ENCODE measurements at regions not wholly inside any gene's neighbourhood (a gene's known extent, or its start where the extent isn't known, plus 50 kb on each side); places are given as distances from the start of the nearest gene placed in this dataset.

GRCh38 chr1:181341026-181341632, 142.2 kb upstream of the CACNA1E start:
- DNase-seq, result no peak

- DNase-seq, result no peak
Observed at GRCh38 chr1:181344091-181344490, 139.2 kb upstream of the CACNA1E start.

- no peak for DNase-seq
Observed at GRCh38 chr1:181345146-181345545, 138.2 kb upstream of the CACNA1E start.

GRCh38 chr1:181347495-181348390, 135.6 kb upstream of the CACNA1E start:
- DNase-seq, result no peak

GRCh38 chr1:181349512-181349911, 133.8 kb upstream of the CACNA1E start:
- no peak for DNase-seq

- no peak for DNase-seq
Observed at GRCh38 chr1:181350131-181350530, 133.2 kb upstream of the CACNA1E start.

- no peak for DNase-seq
Observed at GRCh38 chr1:181351740-181352139, 131.6 kb upstream of the CACNA1E start.

GRCh38 chr1:181352695-181353094, 130.6 kb upstream of the CACNA1E start:
- no peak for DNase-seq

- no peak for DNase-seq
Observed at GRCh38 chr1:181353526-181353925, 129.8 kb upstream of the CACNA1E start.

- DNase-seq, result no peak
Observed at GRCh38 chr1:181354865-181355264, 128.5 kb upstream of the CACNA1E start.

GRCh38 chr1:181356505-181357340, 126.6 kb upstream of the CACNA1E start:
- DNase-seq, result no peak

- DNase-seq, result no peak
Observed at GRCh38 chr1:181359012-181359411, 124.3 kb upstream of the CACNA1E start.

GRCh38 chr1:181364801-181365200, 118.5 kb upstream of the CACNA1E start:
- no peak for DNase-seq

- no peak for DNase-seq
Observed at GRCh38 chr1:181366910-181367309, 116.4 kb upstream of the CACNA1E start.

- no peak for DNase-seq
Observed at GRCh38 chr1:181369416-181369815, 113.9 kb upstream of the CACNA1E start.

GRCh38 chr1:181383695-181384094, 99.6 kb upstream of the CACNA1E start:
- no peak for DNase-seq

- DNase-seq, result no peak
Observed at GRCh38 chr1:181386340-181386739, 97.0 kb upstream of the CACNA1E start.

- no peak for DNase-seq
Observed at GRCh38 chr1:181386951-181387350, 96.4 kb upstream of the CACNA1E start.

GRCh38 chr1:181387702-181388101, 95.6 kb upstream of the CACNA1E start:
- DNase-seq, result no peak

GRCh38 chr1:181390410-181391077, 92.8 kb upstream of the CACNA1E start:
- DNase-seq, result no peak

GRCh38 chr1:181391301-181391900, 91.9 kb upstream of the CACNA1E start:
- no peak for DNase-seq

- DNase-seq, result no peak
Observed at GRCh38 chr1:181392133-181392532, 91.2 kb upstream of the CACNA1E start.
